ENCODE measurements at regions not wholly inside any gene's neighbourhood (a gene's known extent, or its start where the extent isn't known, plus 50 kb on each side); places are given as distances from the start of the nearest gene placed in this dataset.

DNA sequence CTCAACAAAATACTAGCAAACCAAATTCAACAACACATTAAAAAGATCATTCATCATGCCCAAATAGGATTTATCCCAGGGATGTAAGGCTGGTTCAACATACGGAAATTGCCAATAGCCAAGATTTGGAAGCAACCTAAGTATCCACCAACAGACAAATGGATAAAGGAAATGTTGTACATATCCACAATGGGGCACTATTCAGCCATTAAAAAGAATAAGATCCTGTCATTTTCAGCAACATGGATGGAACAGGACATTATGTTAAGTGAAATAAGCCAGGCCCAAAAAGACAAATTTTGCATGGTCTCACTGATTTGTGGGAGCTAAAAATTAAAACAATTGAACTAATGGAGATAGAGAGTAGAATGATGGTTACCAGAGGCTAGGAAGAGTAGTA is 82.0 kb upstream of the FAM241A start:
- no TSS peak for BruUV-seq (replicated peaks)
- Histone ChIP-seq H3K4me3 (ENCODE audit: low read depth in 2 of 2, low read length in 2 of 2) (no peak overlapping the region), H3K4me1 (ENCODE audit: control insufficient read depth, insufficient read depth, low read length) (no peaks in the 10 kb centered on the region), H3K27me3 (ENCODE audit: control insufficient read depth, insufficient read depth, low read length) (no peaks in the 10 kb centered on the region), H3K27ac (ENCODE audit: low read length) (no peak overlapping the region), H3K9me3 (ENCODE audit: control insufficient read depth, insufficient read depth, low read depth, low read length) (no peaks in the 10 kb centered on the region), H3K36me3 (ENCODE audit: control insufficient read depth, insufficient read depth, low read length) (no peaks in the 10 kb centered on the region)
- intact Hi-C loops (cut with micrococcal nuclease; ENCODE audit: unreplicated experiment) (no loop called here), in situ Hi-C loops (cut with HindIII; ENCODE audit: low pct_unique_long_range_greater_than_20kb, low sequenced_read_pairs) (no loop called here)
- ChIA-PET CTCF (no interaction called here), POLR2A (no interaction called here)
- TF ChIP-seq, protein P1, sequence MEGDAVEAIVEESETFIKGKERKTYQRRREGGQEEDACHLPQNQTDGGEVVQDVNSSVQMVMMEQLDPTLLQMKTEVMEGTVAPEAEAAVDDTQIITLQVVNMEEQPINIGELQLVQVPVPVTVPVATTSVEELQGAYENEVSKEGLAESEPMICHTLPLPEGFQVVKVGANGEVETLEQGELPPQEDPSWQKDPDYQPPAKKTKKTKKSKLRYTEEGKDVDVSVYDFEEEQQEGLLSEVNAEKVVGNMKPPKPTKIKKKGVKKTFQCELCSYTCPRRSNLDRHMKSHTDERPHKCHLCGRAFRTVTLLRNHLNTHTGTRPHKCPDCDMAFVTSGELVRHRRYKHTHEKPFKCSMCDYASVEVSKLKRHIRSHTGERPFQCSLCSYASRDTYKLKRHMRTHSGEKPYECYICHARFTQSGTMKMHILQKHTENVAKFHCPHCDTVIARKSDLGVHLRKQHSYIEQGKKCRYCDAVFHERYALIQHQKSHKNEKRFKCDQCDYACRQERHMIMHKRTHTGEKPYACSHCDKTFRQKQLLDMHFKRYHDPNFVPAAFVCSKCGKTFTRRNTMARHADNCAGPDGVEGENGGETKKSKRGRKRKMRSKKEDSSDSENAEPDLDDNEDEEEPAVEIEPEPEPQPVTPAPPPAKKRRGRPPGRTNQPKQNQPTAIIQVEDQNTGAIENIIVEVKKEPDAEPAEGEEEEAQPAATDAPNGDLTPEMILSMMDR (IDR thresholded peaks at IDR 0.05), result no peak
- TF ChIP-seq, protein P2, sequence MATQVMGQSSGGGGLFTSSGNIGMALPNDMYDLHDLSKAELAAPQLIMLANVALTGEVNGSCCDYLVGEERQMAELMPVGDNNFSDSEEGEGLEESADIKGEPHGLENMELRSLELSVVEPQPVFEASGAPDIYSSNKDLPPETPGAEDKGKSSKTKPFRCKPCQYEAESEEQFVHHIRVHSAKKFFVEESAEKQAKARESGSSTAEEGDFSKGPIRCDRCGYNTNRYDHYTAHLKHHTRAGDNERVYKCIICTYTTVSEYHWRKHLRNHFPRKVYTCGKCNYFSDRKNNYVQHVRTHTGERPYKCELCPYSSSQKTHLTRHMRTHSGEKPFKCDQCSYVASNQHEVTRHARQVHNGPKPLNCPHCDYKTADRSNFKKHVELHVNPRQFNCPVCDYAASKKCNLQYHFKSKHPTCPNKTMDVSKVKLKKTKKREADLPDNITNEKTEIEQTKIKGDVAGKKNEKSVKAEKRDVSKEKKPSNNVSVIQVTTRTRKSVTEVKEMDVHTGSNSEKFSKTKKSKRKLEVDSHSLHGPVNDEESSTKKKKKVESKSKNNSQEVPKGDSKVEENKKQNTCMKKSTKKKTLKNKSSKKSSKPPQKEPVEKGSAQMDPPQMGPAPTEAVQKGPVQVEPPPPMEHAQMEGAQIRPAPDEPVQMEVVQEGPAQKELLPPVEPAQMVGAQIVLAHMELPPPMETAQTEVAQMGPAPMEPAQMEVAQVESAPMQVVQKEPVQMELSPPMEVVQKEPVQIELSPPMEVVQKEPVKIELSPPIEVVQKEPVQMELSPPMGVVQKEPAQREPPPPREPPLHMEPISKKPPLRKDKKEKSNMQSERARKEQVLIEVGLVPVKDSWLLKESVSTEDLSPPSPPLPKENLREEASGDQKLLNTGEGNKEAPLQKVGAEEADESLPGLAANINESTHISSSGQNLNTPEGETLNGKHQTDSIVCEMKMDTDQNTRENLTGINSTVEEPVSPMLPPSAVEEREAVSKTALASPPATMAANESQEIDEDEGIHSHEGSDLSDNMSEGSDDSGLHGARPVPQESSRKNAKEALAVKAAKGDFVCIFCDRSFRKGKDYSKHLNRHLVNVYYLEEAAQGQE (IDR thresholded peaks at IDR 0.05; ENCODE audit: insufficient read depth in 1 of 2, low read depth in 2 of 2, low read length in 1 of 2), result no peak
- TF ChIP-seq SIN3A (IDR thresholded peaks at IDR 0.05; ENCODE audit: borderline replicate concordance, insufficient read depth, low read depth, low read length), result no peak
- TF ChIP-seq TCF7L2 (IDR thresholded peaks at IDR 0.05; ENCODE audit: low read depth, low read length), result no peak
- no peak for TF ChIP-seq POLR2AphosphoS5 (IDR thresholded peaks at IDR 0.05; ENCODE audit: low read depth, low read length)
- DNase-seq (ENCODE audit: low read depth, low spot score) (no peak), ATAC-seq (no peak)

DNA sequence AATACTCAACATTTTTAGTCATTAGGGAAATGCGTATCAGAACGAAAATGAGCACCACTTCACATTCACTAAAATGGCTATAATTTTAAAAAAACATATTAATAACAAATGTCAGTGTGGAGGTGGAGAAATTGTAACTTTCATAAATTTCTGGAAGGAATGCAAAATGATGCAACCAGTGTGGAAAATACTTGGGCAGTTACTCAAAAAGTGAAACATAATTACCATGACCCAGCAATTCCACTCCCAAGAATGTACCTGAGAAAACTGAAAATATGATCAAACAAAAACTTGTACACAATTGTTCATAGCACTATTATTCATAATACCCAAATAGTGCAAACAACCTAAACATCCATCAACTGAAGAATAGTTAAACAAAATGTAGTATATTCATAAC is 76.1 kb upstream of the FAM241A start:
- no TSS peak for BruUV-seq (replicated peaks)
- no peaks in the 10 kb centered on the region for H3K9me3 ChIP-seq (ENCODE audit: control insufficient read depth, insufficient read depth, low read depth, low read length)
- in situ Hi-C loops (cut with HindIII; ENCODE audit: low pct_unique_long_range_greater_than_20kb, low sequenced_read_pairs) (no loop called here), intact Hi-C loops (cut with micrococcal nuclease; ENCODE audit: unreplicated experiment) (no loop called here)
- H3K36me3 ChIP-seq (ENCODE audit: control insufficient read depth, insufficient read depth, low read length), result no peaks in the 10 kb centered on the region
- TF ChIP-seq, protein P1 (IDR thresholded peaks at IDR 0.05), result no peak
- no peak for TF ChIP-seq SIN3A (IDR thresholded peaks at IDR 0.05; ENCODE audit: borderline replicate concordance, insufficient read depth, low read depth, low read length)
- TF ChIP-seq, protein P2 (IDR thresholded peaks at IDR 0.05; ENCODE audit: insufficient read depth in 1 of 2, low read depth in 2 of 2, low read length in 1 of 2), result no peak
- TF ChIP-seq POLR2AphosphoS5 (IDR thresholded peaks at IDR 0.05; ENCODE audit: low read depth, low read length), result no peak
- TF ChIP-seq TCF7L2 (IDR thresholded peaks at IDR 0.05; ENCODE audit: low read depth, low read length), result no peak
- H3K4me3 ChIP-seq (ENCODE audit: low read depth in 2 of 2, low read length in 2 of 2), result no peak overlapping the region
- ATAC-seq, result no peak
- DNase-seq (ENCODE audit: low read depth, low spot score), result no peak
- H3K27me3 ChIP-seq (ENCODE audit: control insufficient read depth, insufficient read depth, low read length), result no peaks in the 10 kb centered on the region
- ChIA-PET POLR2A (no interaction called here), CTCF (interaction anchor here (0.6 kb wide), 1 partner anchor 383 kb away, joined by 4 read pairs; no protein-coding TSS in a partner anchor)
- H3K4me1 ChIP-seq (ENCODE audit: control insufficient read depth, insufficient read depth, low read length), result no peaks in the 10 kb centered on the region
- H3K27ac ChIP-seq (ENCODE audit: low read length), result no peak overlapping the region
